Neural progenitor cell (in vitro differentiated cells): ENCODE measurements at regions not wholly inside any gene's neighbourhood (a gene's known extent, or its start where the extent isn't known, plus 50 kb on each side); places are given as distances from the start of the nearest gene placed in this dataset.

Source experiments
- EZH2 ChIP-seq: fragments of 200-600 bp; sonication (generic); IDR thresholded peaks from 2 replicates; pipeline ENCODE4 v1.6.1; 2017; ENCODE audit warnings: antibody characterized with exemption, mild to moderate bottlenecking, moderate library complexity
- EZH2phosphoT487 ChIP-seq: fragments of 200-600 bp; sonication (generic); IDR thresholded peaks from 2 replicates; pipeline ENCODE4 v1.6.1; 2017; ENCODE audit warnings: antibody characterized with exemption
- TF ChIP-seq, protein P1 (sequence below): fragments of 200-600 bp; sonication (generic); IDR thresholded peaks from 2 replicates; pipeline ENCODE4 v1.5.1; 2017; ENCODE audit warnings: antibody characterized with exemption, mild to moderate bottlenecking

GRCh38 chr10:4456279-4456678 lies 369.7 kb upstream of the AKR1E2 start:
- TF ChIP-seq, protein P1, sequence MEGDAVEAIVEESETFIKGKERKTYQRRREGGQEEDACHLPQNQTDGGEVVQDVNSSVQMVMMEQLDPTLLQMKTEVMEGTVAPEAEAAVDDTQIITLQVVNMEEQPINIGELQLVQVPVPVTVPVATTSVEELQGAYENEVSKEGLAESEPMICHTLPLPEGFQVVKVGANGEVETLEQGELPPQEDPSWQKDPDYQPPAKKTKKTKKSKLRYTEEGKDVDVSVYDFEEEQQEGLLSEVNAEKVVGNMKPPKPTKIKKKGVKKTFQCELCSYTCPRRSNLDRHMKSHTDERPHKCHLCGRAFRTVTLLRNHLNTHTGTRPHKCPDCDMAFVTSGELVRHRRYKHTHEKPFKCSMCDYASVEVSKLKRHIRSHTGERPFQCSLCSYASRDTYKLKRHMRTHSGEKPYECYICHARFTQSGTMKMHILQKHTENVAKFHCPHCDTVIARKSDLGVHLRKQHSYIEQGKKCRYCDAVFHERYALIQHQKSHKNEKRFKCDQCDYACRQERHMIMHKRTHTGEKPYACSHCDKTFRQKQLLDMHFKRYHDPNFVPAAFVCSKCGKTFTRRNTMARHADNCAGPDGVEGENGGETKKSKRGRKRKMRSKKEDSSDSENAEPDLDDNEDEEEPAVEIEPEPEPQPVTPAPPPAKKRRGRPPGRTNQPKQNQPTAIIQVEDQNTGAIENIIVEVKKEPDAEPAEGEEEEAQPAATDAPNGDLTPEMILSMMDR: no peak
- TF ChIP-seq EZH2phosphoT487 (no peak), EZH2 (no peak)
